ENCODE measurements at regions not wholly inside any gene's neighbourhood (a gene's known extent, or its start where the extent isn't known, plus 50 kb on each side); places are given as distances from the start of the nearest gene placed in this dataset.

- Histone ChIP-seq H3K4me1 (no peaks in the 10 kb centered on the region), H3K27me3 (no peaks in the 10 kb centered on the region), H3K9ac (ENCODE audit: low read depth in 2 of 2, low read length in 2 of 2) (no peak overlapping the region), H3K27ac (peak overlapping the region; percentile 74), H3K9me3 (no peaks in the 10 kb centered on the region), H3K4me3 (no peak overlapping the region), H3K36me3 (no peaks in the 10 kb centered on the region)
- TF ChIP-seq, protein P1, sequence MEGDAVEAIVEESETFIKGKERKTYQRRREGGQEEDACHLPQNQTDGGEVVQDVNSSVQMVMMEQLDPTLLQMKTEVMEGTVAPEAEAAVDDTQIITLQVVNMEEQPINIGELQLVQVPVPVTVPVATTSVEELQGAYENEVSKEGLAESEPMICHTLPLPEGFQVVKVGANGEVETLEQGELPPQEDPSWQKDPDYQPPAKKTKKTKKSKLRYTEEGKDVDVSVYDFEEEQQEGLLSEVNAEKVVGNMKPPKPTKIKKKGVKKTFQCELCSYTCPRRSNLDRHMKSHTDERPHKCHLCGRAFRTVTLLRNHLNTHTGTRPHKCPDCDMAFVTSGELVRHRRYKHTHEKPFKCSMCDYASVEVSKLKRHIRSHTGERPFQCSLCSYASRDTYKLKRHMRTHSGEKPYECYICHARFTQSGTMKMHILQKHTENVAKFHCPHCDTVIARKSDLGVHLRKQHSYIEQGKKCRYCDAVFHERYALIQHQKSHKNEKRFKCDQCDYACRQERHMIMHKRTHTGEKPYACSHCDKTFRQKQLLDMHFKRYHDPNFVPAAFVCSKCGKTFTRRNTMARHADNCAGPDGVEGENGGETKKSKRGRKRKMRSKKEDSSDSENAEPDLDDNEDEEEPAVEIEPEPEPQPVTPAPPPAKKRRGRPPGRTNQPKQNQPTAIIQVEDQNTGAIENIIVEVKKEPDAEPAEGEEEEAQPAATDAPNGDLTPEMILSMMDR (IDR thresholded peaks at IDR 0.05) = no peak
- no peak for DNase-seq
- intact Hi-C loops (cut with DNase I) = no loop called here
Measured at GRCh38 chr5:130885691-130886090, 279.4 kb downstream of the HINT1 start.

DNA sequence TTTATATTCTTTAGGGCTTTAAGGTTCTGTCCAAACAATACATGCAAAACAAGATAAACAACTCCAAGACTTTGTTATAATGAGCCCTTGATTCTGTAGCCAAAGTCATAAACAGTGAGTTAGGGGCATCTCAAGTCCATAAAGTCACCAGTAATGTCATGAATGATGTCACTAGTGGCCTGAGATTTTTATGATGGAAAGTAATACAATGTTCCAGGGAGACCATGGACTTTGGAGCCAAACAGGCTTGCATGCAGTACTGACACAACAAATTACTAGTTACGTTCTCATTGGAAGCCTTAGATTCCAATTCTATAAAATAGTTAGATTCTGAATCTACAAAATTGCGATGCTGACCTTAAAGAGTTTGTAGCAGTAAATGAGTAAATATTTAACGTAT lies 280.0 kb downstream of the HINT1 start:
- Histone ChIP-seq H3K4me1 (no peaks in the 10 kb centered on the region), H3K9ac (ENCODE audit: low read depth in 2 of 2, low read length in 2 of 2) (peak overlapping the region in 1 of 2 donors; percentile 38), H3K36me3 (no peaks in the 10 kb centered on the region), H3K27ac (peak overlapping the region; percentile 74), H3K9me3 (no peaks in the 10 kb centered on the region), H3K27me3 (no peaks in the 10 kb centered on the region), H3K4me3 (no peak overlapping the region)
- intact Hi-C loops (cut with DNase I) = no loop called here
- peak; percentile 68 for DNase-seq
- TF ChIP-seq, protein P1 (IDR thresholded peaks at IDR 0.05) = no peak

- intact Hi-C loops (cut with DNase I) = no loop called here
- H3K9ac ChIP-seq (ENCODE audit: low read depth in 2 of 2, low read length in 2 of 2) = peak overlapping the region in 1 of 2 donors; percentile 38
- H3K4me1 ChIP-seq = no peaks in the 10 kb centered on the region
- TF ChIP-seq, protein P1 (IDR thresholded peaks at IDR 0.05) = no peak
- H3K4me3 ChIP-seq = no peak overlapping the region
- H3K27me3 ChIP-seq = no peaks in the 10 kb centered on the region
- H3K9me3 ChIP-seq = no peaks in the 10 kb centered on the region
- H3K36me3 ChIP-seq = no peaks in the 10 kb centered on the region
- DNase-seq = no peak
- H3K27ac ChIP-seq = peak overlapping the region; percentile 74
Measured at GRCh38 chr5:130884023-130884422, 281.0 kb downstream of the HINT1 start.

DNA sequence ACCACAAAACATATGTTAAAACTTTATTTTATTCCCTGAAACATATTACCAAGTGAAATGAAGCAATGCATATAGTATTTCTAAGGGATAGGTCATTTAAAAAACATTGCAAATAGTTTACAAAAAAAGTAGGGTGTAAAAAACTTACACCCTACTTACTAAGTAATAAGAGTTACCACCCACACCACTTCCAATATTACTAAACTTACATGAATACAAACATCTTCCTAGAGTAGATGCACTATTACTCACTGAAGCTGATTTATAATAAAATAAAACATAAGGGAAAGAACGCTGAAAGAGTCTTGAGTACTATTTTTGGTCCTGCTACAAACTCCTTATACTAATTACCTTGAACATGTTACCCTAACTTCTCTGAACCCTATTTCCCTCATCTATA lies 289.4 kb downstream of the HINT1 start:
- no peaks in the 10 kb centered on the region for H3K36me3 ChIP-seq
- intact Hi-C loops (cut with DNase I) = no loop called here
- H3K4me3 ChIP-seq = no peak overlapping the region
- no peaks in the 10 kb centered on the region for H3K9me3 ChIP-seq
- TF ChIP-seq, protein P1 (IDR thresholded peaks at IDR 0.05) = no peak
- no peaks in the 10 kb centered on the region for H3K27me3 ChIP-seq
- H3K9ac ChIP-seq (ENCODE audit: low read depth in 2 of 2, low read length in 2 of 2) = no peak overlapping the region
- DNase-seq = no peak
- no peaks in the 10 kb centered on the region for H3K4me1 ChIP-seq
- no peak overlapping the region for H3K27ac ChIP-seq

GRCh38 chr5:130874861-130875417 lies 290.1 kb downstream of the HINT1 start:
- Histone ChIP-seq H3K4me3 (no peak overlapping the region), H3K9me3 (no peaks in the 10 kb centered on the region), H3K27ac (no peak overlapping the region), H3K9ac (ENCODE audit: low read depth in 2 of 2, low read length in 2 of 2) (no peak overlapping the region), H3K36me3 (no peaks in the 10 kb centered on the region), H3K4me1 (no peaks in the 10 kb centered on the region), H3K27me3 (no peaks in the 10 kb centered on the region)
- DNase-seq = no peak
- intact Hi-C loops (cut with DNase I) = loop anchor here (5.0 kb wide), 1 partner anchor 37 kb away; no protein-coding TSS in a partner anchor
- TF ChIP-seq, protein P1 (IDR thresholded peaks at IDR 0.05) = no peak

Measured in colonic mucosa (tissue), 4 donors.